ENCODE measurements at regions not wholly inside any gene's neighbourhood (a gene's known extent, or its start where the extent isn't known, plus 50 kb on each side); places are given as distances from the start of the nearest gene placed in this dataset.

DNA sequence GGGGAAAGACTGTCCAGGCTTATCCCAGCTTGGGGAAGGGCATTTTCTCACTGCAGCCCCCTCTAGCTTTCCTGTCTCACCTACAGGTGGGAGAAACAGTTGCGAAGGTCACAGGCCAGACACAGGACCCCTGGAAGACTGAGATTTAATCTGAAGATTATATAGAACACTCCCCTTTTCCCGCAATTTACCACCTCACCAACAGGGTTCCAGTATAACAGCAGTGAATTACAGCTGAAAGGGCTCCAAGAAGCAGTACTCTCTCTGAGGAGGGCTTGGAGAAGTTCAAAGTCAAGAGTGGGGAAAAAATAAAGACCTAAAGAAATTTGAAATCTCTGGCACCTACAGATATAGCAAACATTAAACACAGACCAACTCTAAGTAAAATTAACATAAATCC lies 111.9 kb downstream of the ANKRD60 start:
- TF ChIP-seq, protein P1, sequence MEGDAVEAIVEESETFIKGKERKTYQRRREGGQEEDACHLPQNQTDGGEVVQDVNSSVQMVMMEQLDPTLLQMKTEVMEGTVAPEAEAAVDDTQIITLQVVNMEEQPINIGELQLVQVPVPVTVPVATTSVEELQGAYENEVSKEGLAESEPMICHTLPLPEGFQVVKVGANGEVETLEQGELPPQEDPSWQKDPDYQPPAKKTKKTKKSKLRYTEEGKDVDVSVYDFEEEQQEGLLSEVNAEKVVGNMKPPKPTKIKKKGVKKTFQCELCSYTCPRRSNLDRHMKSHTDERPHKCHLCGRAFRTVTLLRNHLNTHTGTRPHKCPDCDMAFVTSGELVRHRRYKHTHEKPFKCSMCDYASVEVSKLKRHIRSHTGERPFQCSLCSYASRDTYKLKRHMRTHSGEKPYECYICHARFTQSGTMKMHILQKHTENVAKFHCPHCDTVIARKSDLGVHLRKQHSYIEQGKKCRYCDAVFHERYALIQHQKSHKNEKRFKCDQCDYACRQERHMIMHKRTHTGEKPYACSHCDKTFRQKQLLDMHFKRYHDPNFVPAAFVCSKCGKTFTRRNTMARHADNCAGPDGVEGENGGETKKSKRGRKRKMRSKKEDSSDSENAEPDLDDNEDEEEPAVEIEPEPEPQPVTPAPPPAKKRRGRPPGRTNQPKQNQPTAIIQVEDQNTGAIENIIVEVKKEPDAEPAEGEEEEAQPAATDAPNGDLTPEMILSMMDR (IDR thresholded peaks at IDR 0.05) = no peak
- TF ChIP-seq ZNF302 (CRISPR knock-in tag; IDR thresholded peaks at IDR 0.05) (no peak), JUNB (IDR thresholded peaks at IDR 0.05) (no peak), EP300 (IDR thresholded peaks at IDR 0.05) (no peak), RFX5 (IDR thresholded peaks at IDR 0.05) (no peak), POLR2A (IDR thresholded peaks at IDR 0.05; ENCODE audit: low read length) (no peak), BHLHE40 (IDR thresholded peaks at IDR 0.05; ENCODE audit: low read depth, low read length) (no peak), HOXA7 (CRISPR knock-in tag; IDR thresholded peaks at IDR 0.05) (no peak), HDAC2 (IDR thresholded peaks at IDR 0.05) (no peak)
- TF ChIP-seq, protein P2, sequence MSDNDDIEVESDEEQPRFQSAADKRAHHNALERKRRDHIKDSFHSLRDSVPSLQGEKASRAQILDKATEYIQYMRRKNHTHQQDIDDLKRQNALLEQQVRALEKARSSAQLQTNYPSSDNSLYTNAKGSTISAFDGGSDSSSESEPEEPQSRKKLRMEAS (IDR thresholded peaks at IDR 0.05) = no peak
- TF ChIP-seq, protein P3, sequence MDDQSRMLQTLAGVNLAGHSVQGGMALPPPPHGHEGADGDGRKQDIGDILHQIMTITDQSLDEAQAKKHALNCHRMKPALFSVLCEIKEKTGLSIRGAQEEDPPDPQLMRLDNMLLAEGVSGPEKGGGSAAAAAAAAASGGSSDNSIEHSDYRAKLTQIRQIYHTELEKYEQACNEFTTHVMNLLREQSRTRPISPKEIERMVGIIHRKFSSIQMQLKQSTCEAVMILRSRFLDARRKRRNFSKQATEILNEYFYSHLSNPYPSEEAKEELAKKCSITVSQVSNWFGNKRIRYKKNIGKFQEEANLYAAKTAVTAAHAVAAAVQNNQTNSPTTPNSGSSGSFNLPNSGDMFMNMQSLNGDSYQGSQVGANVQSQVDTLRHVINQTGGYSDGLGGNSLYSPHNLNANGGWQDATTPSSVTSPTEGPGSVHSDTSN (IDR thresholded peaks at IDR 0.05) = no peak

All from A549 (cell line).